ENCODE measurements at regions not wholly inside any gene's neighbourhood (a gene's known extent, or its start where the extent isn't known, plus 50 kb on each side); places are given as distances from the start of the nearest gene placed in this dataset.

GRCh38 chr19:27776020-27776419 is 1436.9 kb downstream of the UQCRFS1 start:
- H3K9me3 ChIP-seq (ENCODE audit: control extremely low read depth in 1 of 5, control insufficient read depth in 4 of 5, insufficient read depth in 2 of 5, low read depth in 1 of 5, low read length in 4 of 5) = peaks cover 2 to 58% (median 27%) of the 10 kb centered on the region in 5 experiments
- peak in 2 of 3 donors; percentile 34 to 42 for DNase-seq
- 95% methylated on average over 6 of the region's 8 CpGs for WGBS (ENCODE audit: insufficient coverage)
- CTCF ChIA-PET = no interaction called here
- H3K27me3 ChIP-seq (replicated peaks in 2 of 5; ENCODE audit: control insufficient read depth in 4 of 5, insufficient read depth in 5 of 5, low read length in 4 of 5) = no peaks in the 10 kb centered on the region
- peaks cover 0 to 10% (median 6%) of the 10 kb centered on the region in 4 experiments for H3K4me1 ChIP-seq (ENCODE audit: control extremely low read depth in 1 of 4, control insufficient read depth in 4 of 4, insufficient read depth in 4 of 4, low read length in 3 of 4)
- H3K36me3 ChIP-seq (ENCODE audit: control insufficient read depth in 4 of 4, insufficient read depth in 4 of 4, low read length in 3 of 4) = peaks cover 2 to 21% (median 16%) of the 10 kb centered on the region in 4 experiments
- no peak overlapping the region for H3K4me3 ChIP-seq (ENCODE audit: control insufficient read depth in 1 of 7, extremely low read depth in 1 of 7, insufficient read depth in 4 of 7, low read depth in 2 of 7, low read length in 6 of 7)
- POLR2A ChIA-PET = no interaction called here
- no peak overlapping the region for H3K27ac ChIP-seq (ENCODE audit: insufficient read depth in 1 of 2, low read depth in 1 of 2, low read length in 2 of 2, poor library complexity in 1 of 2, severe bottlenecking in 2 of 2)

- peaks cover 2 to 61% (median 27%) of the 10 kb centered on the region in 5 experiments for H3K9me3 ChIP-seq (ENCODE audit: control extremely low read depth in 1 of 5, control insufficient read depth in 4 of 5, insufficient read depth in 2 of 5, low read depth in 1 of 5, low read length in 4 of 5)
- DNase-seq = peak in 2 of 3 donors; percentile 11 to 36
- ChIA-PET CTCF (no interaction called here), POLR2A (no interaction called here)
- H3K4me3 ChIP-seq (ENCODE audit: control insufficient read depth in 1 of 7, extremely low read depth in 1 of 7, insufficient read depth in 4 of 7, low read depth in 2 of 7, low read length in 6 of 7) = no peak overlapping the region
- WGBS (ENCODE audit: insufficient coverage) = 100% methylated on average over 4 of the region's 6 CpGs
- H3K27me3 ChIP-seq (replicated peaks in 2 of 5; ENCODE audit: control insufficient read depth in 4 of 5, insufficient read depth in 5 of 5, low read length in 4 of 5) = no peaks in the 10 kb centered on the region
- peaks cover 0 to 5% (median 3%) of the 10 kb centered on the region in 4 experiments for H3K4me1 ChIP-seq (ENCODE audit: control extremely low read depth in 1 of 4, control insufficient read depth in 4 of 4, insufficient read depth in 4 of 4, low read length in 3 of 4)
- H3K36me3 ChIP-seq (ENCODE audit: control insufficient read depth in 4 of 4, insufficient read depth in 4 of 4, low read length in 3 of 4) = peaks cover 2 to 21% (median 16%) of the 10 kb centered on the region in 4 experiments
- H3K27ac ChIP-seq (ENCODE audit: insufficient read depth in 1 of 2, low read depth in 1 of 2, low read length in 2 of 2, poor library complexity in 1 of 2, severe bottlenecking in 2 of 2) = no peak overlapping the region
These were observed 1437.6 kb downstream of the UQCRFS1 start for GRCh38 chr19:27775395-27775794.

- peaks cover 2 to 65% (median 25%) of the 10 kb centered on the region in 5 experiments for H3K9me3 ChIP-seq (ENCODE audit: control extremely low read depth in 1 of 5, control insufficient read depth in 4 of 5, insufficient read depth in 2 of 5, low read depth in 1 of 5, low read length in 4 of 5)
- no peak overlapping the region for H3K27ac ChIP-seq (ENCODE audit: insufficient read depth in 1 of 2, low read depth in 1 of 2, low read length in 2 of 2, poor library complexity in 1 of 2, severe bottlenecking in 2 of 2)
- peaks cover 0 to 1% (median 0%) of the 10 kb centered on the region in 4 experiments for H3K4me1 ChIP-seq (ENCODE audit: control extremely low read depth in 1 of 4, control insufficient read depth in 4 of 4, insufficient read depth in 4 of 4, low read length in 3 of 4)
- POLR2A ChIA-PET = no interaction called here
- no peak overlapping the region for H3K4me3 ChIP-seq (ENCODE audit: control insufficient read depth in 1 of 7, extremely low read depth in 1 of 7, insufficient read depth in 4 of 7, low read depth in 2 of 7, low read length in 6 of 7)
- CTCF ChIA-PET = no interaction called here
- peaks cover 2 to 21% (median 16%) of the 10 kb centered on the region in 4 experiments for H3K36me3 ChIP-seq (ENCODE audit: control insufficient read depth in 4 of 4, insufficient read depth in 4 of 4, low read length in 3 of 4)
- no peaks in the 10 kb centered on the region for H3K27me3 ChIP-seq (replicated peaks in 2 of 5; ENCODE audit: control insufficient read depth in 4 of 5, insufficient read depth in 5 of 5, low read length in 4 of 5)
- DNase-seq = peak in 2 of 3 donors; percentile 60 to 66
- WGBS (ENCODE audit: insufficient coverage) = 91% methylated on average over 5 of the region's 7 CpGs
These were observed 1438.1 kb downstream of the UQCRFS1 start for GRCh38 chr19:27774827-27775226.

- Histone ChIP-seq H3K4me3 (ENCODE audit: control insufficient read depth in 1 of 7, extremely low read depth in 1 of 7, insufficient read depth in 4 of 7, low read depth in 2 of 7, low read length in 6 of 7) (no peak overlapping the region), H3K9me3 (ENCODE audit: control extremely low read depth in 1 of 5, control insufficient read depth in 4 of 5, insufficient read depth in 2 of 5, low read depth in 1 of 5, low read length in 4 of 5) (peaks cover 2 to 67% (median 28%) of the 10 kb centered on the region in 5 experiments), H3K4me1 (ENCODE audit: control extremely low read depth in 1 of 4, control insufficient read depth in 4 of 4, insufficient read depth in 4 of 4, low read length in 3 of 4) (no peaks in the 10 kb centered on the region), H3K36me3 (ENCODE audit: control insufficient read depth in 4 of 4, insufficient read depth in 4 of 4, low read length in 3 of 4) (peaks cover 2 to 21% (median 16%) of the 10 kb centered on the region in 4 experiments), H3K27ac (ENCODE audit: insufficient read depth in 1 of 2, low read depth in 1 of 2, low read length in 2 of 2, poor library complexity in 1 of 2, severe bottlenecking in 2 of 2) (no peak overlapping the region), H3K27me3 (replicated peaks in 2 of 5; ENCODE audit: control insufficient read depth in 4 of 5, insufficient read depth in 5 of 5, low read length in 4 of 5) (no peaks in the 10 kb centered on the region)
- 97% methylated on average over 9 of the region's 10 CpGs for WGBS (ENCODE audit: insufficient coverage)
- ChIA-PET POLR2A (no interaction called here), CTCF (no interaction called here)
- peak in 2 of 3 donors; percentile 32 to 49 for DNase-seq
These were observed 1438.6 kb downstream of the UQCRFS1 start for GRCh38 chr19:27774337-27774736.

GRCh38 chr19:27773318-27774094 is 1439.4 kb downstream of the UQCRFS1 start:
- DNase-seq = no peak
- WGBS (ENCODE audit: insufficient coverage) = 86% methylated on average over 10 of the region's 11 CpGs
- Histone ChIP-seq H3K4me3 (ENCODE audit: control insufficient read depth in 1 of 7, extremely low read depth in 1 of 7, insufficient read depth in 4 of 7, low read depth in 2 of 7, low read length in 6 of 7) (no peak overlapping the region), H3K36me3 (ENCODE audit: control insufficient read depth in 4 of 4, insufficient read depth in 4 of 4, low read length in 3 of 4) (peaks cover 2 to 21% (median 15%) of the 10 kb centered on the region in 4 experiments), H3K27ac (ENCODE audit: insufficient read depth in 1 of 2, low read depth in 1 of 2, low read length in 2 of 2, poor library complexity in 1 of 2, severe bottlenecking in 2 of 2) (no peak overlapping the region), H3K27me3 (replicated peaks in 2 of 5; ENCODE audit: control insufficient read depth in 4 of 5, insufficient read depth in 5 of 5, low read length in 4 of 5) (no peaks in the 10 kb centered on the region), H3K9me3 (ENCODE audit: control extremely low read depth in 1 of 5, control insufficient read depth in 4 of 5, insufficient read depth in 2 of 5, low read depth in 1 of 5, low read length in 4 of 5) (peaks cover 2 to 68% (median 28%) of the 10 kb centered on the region in 5 experiments), H3K4me1 (ENCODE audit: control extremely low read depth in 1 of 4, control insufficient read depth in 4 of 4, insufficient read depth in 4 of 4, low read length in 3 of 4) (no peaks in the 10 kb centered on the region)
- POLR2A ChIA-PET = no interaction called here
- CTCF ChIA-PET = no interaction called here

GRCh38 chr19:27772059-27772458 is 1440.9 kb downstream of the UQCRFS1 start:
- POLR2A ChIA-PET = no interaction called here
- DNase-seq = no peak
- no peaks in the 10 kb centered on the region for H3K4me1 ChIP-seq (ENCODE audit: control extremely low read depth in 1 of 4, control insufficient read depth in 4 of 4, insufficient read depth in 4 of 4, low read length in 3 of 4)
- no peaks in the 10 kb centered on the region for H3K27me3 ChIP-seq (replicated peaks in 2 of 5; ENCODE audit: control insufficient read depth in 4 of 5, insufficient read depth in 5 of 5, low read length in 4 of 5)
- CTCF ChIA-PET = no interaction called here
- peaks cover 2 to 75% (median 37%) of the 10 kb centered on the region in 5 experiments for H3K9me3 ChIP-seq (ENCODE audit: control extremely low read depth in 1 of 5, control insufficient read depth in 4 of 5, insufficient read depth in 2 of 5, low read depth in 1 of 5, low read length in 4 of 5)
- H3K27ac ChIP-seq (ENCODE audit: insufficient read depth in 1 of 2, low read depth in 1 of 2, low read length in 2 of 2, poor library complexity in 1 of 2, severe bottlenecking in 2 of 2) = no peak overlapping the region
- no peak overlapping the region for H3K4me3 ChIP-seq (ENCODE audit: control insufficient read depth in 1 of 7, extremely low read depth in 1 of 7, insufficient read depth in 4 of 7, low read depth in 2 of 7, low read length in 6 of 7)
- 100% methylated on average over 5 of the region's 6 CpGs for WGBS (ENCODE audit: insufficient coverage)
- H3K36me3 ChIP-seq (ENCODE audit: control insufficient read depth in 4 of 4, insufficient read depth in 4 of 4, low read length in 3 of 4) = peaks cover 2 to 21% (median 13%) of the 10 kb centered on the region in 4 experiments

GRCh38 chr19:27770095-27770494 is 1442.9 kb downstream of the UQCRFS1 start:
- peaks cover 0 to 87% (median 46%) of the 10 kb centered on the region in 5 experiments for H3K9me3 ChIP-seq (ENCODE audit: control extremely low read depth in 1 of 5, control insufficient read depth in 4 of 5, insufficient read depth in 2 of 5, low read depth in 1 of 5, low read length in 4 of 5)
- no peaks in the 10 kb centered on the region for H3K27me3 ChIP-seq (replicated peaks in 2 of 5; ENCODE audit: control insufficient read depth in 4 of 5, insufficient read depth in 5 of 5, low read length in 4 of 5)
- ChIA-PET CTCF (no interaction called here), POLR2A (no interaction called here)
- peaks cover 2 to 21% (median 11%) of the 10 kb centered on the region in 4 experiments for H3K36me3 ChIP-seq (ENCODE audit: control insufficient read depth in 4 of 4, insufficient read depth in 4 of 4, low read length in 3 of 4)
- DNase-seq = no peak
- H3K27ac ChIP-seq (ENCODE audit: insufficient read depth in 1 of 2, low read depth in 1 of 2, low read length in 2 of 2, poor library complexity in 1 of 2, severe bottlenecking in 2 of 2) = no peak overlapping the region
- WGBS (ENCODE audit: insufficient coverage) = 97% methylated on average over 4 of the region's 5 CpGs
- H3K4me3 ChIP-seq (ENCODE audit: control insufficient read depth in 1 of 7, extremely low read depth in 1 of 7, insufficient read depth in 4 of 7, low read depth in 2 of 7, low read length in 6 of 7) = no peak overlapping the region
- no peaks in the 10 kb centered on the region for H3K4me1 ChIP-seq (ENCODE audit: control extremely low read depth in 1 of 4, control insufficient read depth in 4 of 4, insufficient read depth in 4 of 4, low read length in 3 of 4)

Data from common myeloid progenitor, CD34-positive (primary cell).